IMR-90 (cell line): ENCODE measurements at regions not wholly inside any gene's neighbourhood (a gene's known extent, or its start where the extent isn't known, plus 50 kb on each side); places are given as distances from the start of the nearest gene placed in this dataset.

Source experiments
- ATAC-seq: fragments of 200-7000 bp; cut with Tn5 transposase; 2 replicates; pipeline ENCODE4 v1.9.1; 2020; ENCODE audit warnings: low read depth, mild to moderate bottlenecking, moderate library complexity
- BruUV-seq: library from RNA; stranded (reverse); fragments of 400-500 nt; replicated peaks from 2 replicates; lab custom pipeline; 2021; lab: Mats Ljungman, UMichigan
- CTCF ChIA-PET: fragments of 300-600 bp; formaldehyde crosslinking; extraction: SDS; loops from one replicate; lab custom pipeline; 2021; ENCODE audit warnings: antibody characterized with exemption; lab: Yijun Ruan, JAX
- POLR2A ChIA-PET: fragments of 300-600 bp; sonication (Branson Sonifier 250); formaldehyde crosslinking; loops from one replicate; lab custom pipeline; 2022; ENCODE audit warnings: antibody characterized with exemption; ENCODE audit not compliant: unreplicated experiment; lab: Charles Lee
- DNase-seq: peaks from one replicate; pipeline ENCODE4 v3.0.0; 2013
- H2AFZ ChIP-seq: replicated peaks from 2 replicates; pipeline ENCODE3; 2013; ENCODE audit warnings: low read length, mild to moderate bottlenecking; ENCODE audit not compliant: poor library complexity
- H2AK5ac ChIP-seq: 2 replicates; pipeline ENCODE4 v1.6.1; 2013; ENCODE audit warnings: low read depth, low read length, inconsistent platforms
- H2AK9ac ChIP-seq: replicated peaks from 2 replicates; pipeline ENCODE3; 2013; ENCODE audit warnings: mild to moderate bottlenecking, low read depth, low read length, moderate library complexity; ENCODE audit not compliant: poor library complexity
- H2BK120ac ChIP-seq: 2 replicates; pipeline ENCODE4 v1.6.1; 2013; ENCODE audit warnings: low read depth, low read length, inconsistent platforms
- H2BK15ac ChIP-seq: 3 replicates; pipeline ENCODE4 v1.6.1; 2013; ENCODE audit warnings: low read depth, low read length, inconsistent platforms
- H2BK20ac ChIP-seq: 2 replicates; pipeline ENCODE4 v1.6.1; 2013; ENCODE audit warnings: low read depth, mild to moderate bottlenecking, inconsistent platforms, low read length, moderate library complexity
- H2BK5ac ChIP-seq: 2 replicates; pipeline ENCODE4 v1.6.1; 2013; ENCODE audit warnings: mild to moderate bottlenecking, low read depth, low read length, inconsistent platforms; ENCODE audit not compliant: poor library complexity, severe bottlenecking
- H3K14ac ChIP-seq: replicated peaks from 2 replicates; pipeline ENCODE4 v1.6.1; 2013; ENCODE audit warnings: low read depth, low read length, inconsistent platforms
- H3K18ac ChIP-seq: 2 replicates; pipeline ENCODE4 v1.6.1; 2013; ENCODE audit warnings: low read depth, low read length, control low read depth
- H3K23ac ChIP-seq: 2 replicates; pipeline ENCODE4 v1.6.1; 2013; ENCODE audit warnings: low read depth, low read length, inconsistent platforms
- H3K27ac ChIP-seq: 2 replicates; pipeline ENCODE4 v1.5.1; 2013; ENCODE audit warnings: mild to moderate bottlenecking, control low read depth, low read length; ENCODE audit not compliant: insufficient read depth
- H3K27me3 ChIP-seq: 2 replicates; pipeline ENCODE4 v1.6.1; 2013; ENCODE audit warnings: low read length; ENCODE audit not compliant: control insufficient read depth, insufficient read depth
- H3K36me3 ChIP-seq: 2 replicates; pipeline ENCODE4 v1.6.1; 2013; ENCODE audit warnings: low read length, mixed read lengths; ENCODE audit not compliant: control insufficient read depth, insufficient read depth
- H3K4ac ChIP-seq: 2 replicates; pipeline ENCODE4 v1.6.1; 2013; ENCODE audit warnings: low read depth, low read length, inconsistent platforms
- H3K4me1 ChIP-seq: 2 replicates; pipeline ENCODE4 v1.6.1; 2013; ENCODE audit warnings: low read length, mixed read lengths; ENCODE audit not compliant: control insufficient read depth, insufficient read depth
- H3K4me2 ChIP-seq: 2 replicates; pipeline ENCODE4 v1.6.1; 2013; ENCODE audit warnings: low read depth, mild to moderate bottlenecking, control low read depth, low read length, moderate library complexity
- H3K4me3 ChIP-seq: 2 replicates; pipeline ENCODE4 v1.5.1; 2013; ENCODE audit warnings: low read depth, mild to moderate bottlenecking, control low read depth, low read length, moderate library complexity; ENCODE audit not compliant: insufficient read depth
- H3K56ac ChIP-seq: 2 replicates; pipeline ENCODE4 v1.6.1; 2013; ENCODE audit warnings: low read length, inconsistent platforms; ENCODE audit not compliant: insufficient read depth; ENCODE audit errors: extremely low read depth
- H3K79me1 ChIP-seq, 2 experiments: 2 replicates each; pipeline ENCODE4 v1.6.1; 2013; ENCODE audit warnings: low read length in 2 of 2, inconsistent platforms in 1 of 2, low read depth in 1 of 2
- H3K9ac ChIP-seq: 2 replicates; pipeline ENCODE4 v1.6.1; 2013; ENCODE audit warnings: low read depth, low read length, control low read depth
- H3K9me1 ChIP-seq: 2 replicates; pipeline ENCODE4 v1.6.1; 2013; ENCODE audit warnings: low read length, inconsistent platforms; ENCODE audit not compliant: insufficient read depth
- H3K9me3 ChIP-seq: 2 replicates; pipeline ENCODE4 v1.6.1; 2013; ENCODE audit warnings: low read length; ENCODE audit not compliant: control insufficient read depth, insufficient read depth
- H4K20me1 ChIP-seq: 2 replicates; pipeline ENCODE4 v1.6.1; 2013; ENCODE audit warnings: low read length, inconsistent platforms; ENCODE audit not compliant: insufficient read depth
- H4K5ac ChIP-seq: 2 replicates; pipeline ENCODE4 v1.6.1; 2013; ENCODE audit warnings: mild to moderate bottlenecking, low read depth, low read length, control low read depth
- H4K8ac ChIP-seq, 2 experiments: 2 replicates each; pipeline ENCODE4 v1.6.1; 2013; ENCODE audit warnings: low read depth in 2 of 2, low read length in 2 of 2, control low read depth in 1 of 2, inconsistent platforms in 1 of 2
- H4K91ac ChIP-seq: 2 replicates; pipeline ENCODE4 v1.6.1; 2013; ENCODE audit warnings: low read depth, low read length, inconsistent platforms; ENCODE audit not compliant: insufficient read depth
- BHLHE40 ChIP-seq: fragments of 150-350 bp; IDR thresholded peaks from 2 replicates; pipeline ENCODE4 v1.6.1; 2016; ENCODE audit warnings: mild to moderate bottlenecking, low read depth, low read length
- CHD1 ChIP-seq: IDR thresholded peaks from 2 replicates; pipeline ENCODE4 v1.6.1; 2012; ENCODE audit warnings: low read depth, low read length, improper control_type of control experiment
- CTCF ChIP-seq: conservative IDR thresholded peaks from 2 replicates; pipeline ENCODE4 v1.5.1; 2012; ENCODE audit warnings: mild to moderate bottlenecking, low read depth, low read length, improper control_type of control experiment
- MAFK ChIP-seq: IDR thresholded peaks from 2 replicates; pipeline ENCODE4 v1.6.1; 2012; ENCODE audit warnings: low read depth, low read length, improper control_type of control experiment
- MAZ ChIP-seq: IDR thresholded peaks from 2 replicates; pipeline ENCODE4 v1.6.1; 2012; ENCODE audit warnings: low read depth, mild to moderate bottlenecking, low read length, improper control_type of control experiment, moderate library complexity, borderline replicate concordance
- NFE2L2 ChIP-seq: fragments of 150-350 bp; IDR thresholded peaks from 2 replicates; pipeline ENCODE4 v1.6.1; 2016; ENCODE audit warnings: low read depth, mild to moderate bottlenecking, low read length
- POLR2A ChIP-seq: IDR thresholded peaks from 2 replicates; pipeline ENCODE4 v1.6.1; 2012; ENCODE audit warnings: mild to moderate bottlenecking, low read depth, low read length
- RAD21 ChIP-seq: IDR thresholded peaks from 2 replicates; pipeline ENCODE4 v1.6.1; 2012; ENCODE audit warnings: low read length, improper control_type of control experiment
- SMC3 ChIP-seq: fragments of 150-350 bp; IDR thresholded peaks from 2 replicates; pipeline ENCODE4 v1.6.1; 2016; ENCODE audit warnings: low read depth, mild to moderate bottlenecking, antibody characterized with exemption, low read length, moderate library complexity
- WGBS, 2 experiments: methylation state at CpG; one replicate each; pipeline versions ENCODE4 v1.1.5 to v1.1.7; 2013; ENCODE audit warnings: missing lambda C conversion rate in 2 of 2; ENCODE audit not compliant: insufficient read length in 1 of 2; ENCODE audit errors: extremely low coverage in 2 of 2; 5-methylcytosine and 5-hydroxymethylcytosine counted together
- dilution Hi-C: fragments of 300-500 bp; cut with HindIII; formaldehyde crosslinking; loops from one replicate; pipeline ENCODE4 v1.14.3; 2018; ENCODE audit warnings: low sequenced_read_pairs; ENCODE audit not compliant: unreplicated experiment
- in situ Hi-C: fragments of 300-500 bp; cut with MboI; formaldehyde crosslinking; loops from 3 replicates; pipeline ENCODE4 v1.14.3; 2019; ENCODE audit warnings: low sequenced_read_pairs, inconsistent platforms, mixed read lengths
- intact Hi-C: fragments of 100-400 bp; cut with micrococcal nuclease; formaldehyde crosslinking; loops from 2 replicates; pipeline ENCODE4 v1.10.0; 2022
- TF ChIP-seq, protein P1 (sequence below): fragments of 150-350 bp; IDR thresholded peaks from 2 replicates; pipeline ENCODE4 v1.6.1; 2017; ENCODE audit warnings: mild to moderate bottlenecking, antibody characterized with exemption, low read length, low read depth
- TF ChIP-seq, protein P2 (sequence below): fragments of 150-350 bp; IDR thresholded peaks from 2 replicates; pipeline ENCODE4 v1.6.1; 2016; ENCODE audit warnings: low read depth, mild to moderate bottlenecking, low read length, moderate library complexity, borderline replicate concordance

- no peaks in the 10 kb centered on the region for H3K36me3 ChIP-seq
- no peaks in the 10 kb centered on the region for H3K27me3 ChIP-seq
- H3K27ac ChIP-seq: no peak overlapping the region
- H3K4ac ChIP-seq: no peak overlapping the region
- WGBS, 2 experiments: 60% methylated on average over 1 of the region's 9 CpGs; no CpG with 5 or more reads in 1 of the 2 experiments
- no peak overlapping the region for H3K23ac ChIP-seq
- H2BK20ac ChIP-seq: no peak overlapping the region
- H3K9ac ChIP-seq: no peak overlapping the region
- intact Hi-C loops: no loop called here
- H2AFZ ChIP-seq: no peak overlapping the region
- ChIA-PET CTCF (no interaction called here), POLR2A (no interaction called here)
- no peaks in the 10 kb centered on the region for H4K20me1 ChIP-seq
- no peaks in the 10 kb centered on the region for H3K4me1 ChIP-seq
- no peak overlapping the region for H2AK5ac ChIP-seq
- ATAC-seq (no peak), DNase-seq (no peak)
- H4K5ac ChIP-seq: no peak overlapping the region
- dilution Hi-C loops: no loop called here
- H3K9me3 ChIP-seq: peaks cover 6% of the 10 kb centered on the region
- no peak overlapping the region for H3K56ac ChIP-seq
- no peak overlapping the region for H3K4me2 ChIP-seq
- no peak overlapping the region for H3K18ac ChIP-seq
- TF ChIP-seq, protein P1, sequence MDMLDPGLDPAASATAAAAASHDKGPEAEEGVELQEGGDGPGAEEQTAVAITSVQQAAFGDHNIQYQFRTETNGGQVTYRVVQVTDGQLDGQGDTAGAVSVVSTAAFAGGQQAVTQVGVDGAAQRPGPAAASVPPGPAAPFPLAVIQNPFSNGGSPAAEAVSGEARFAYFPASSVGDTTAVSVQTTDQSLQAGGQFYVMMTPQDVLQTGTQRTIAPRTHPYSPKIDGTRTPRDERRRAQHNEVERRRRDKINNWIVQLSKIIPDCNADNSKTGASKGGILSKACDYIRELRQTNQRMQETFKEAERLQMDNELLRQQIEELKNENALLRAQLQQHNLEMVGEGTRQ: no peak
- TF ChIP-seq SMC3 (no peak), POLR2A (no peak), RAD21 (no peak), BHLHE40 (no peak), MAFK (no peak), CHD1 (no peak), NFE2L2 (no peak), CTCF (no peak), MAZ (no peak)
- TF ChIP-seq, protein P2, sequence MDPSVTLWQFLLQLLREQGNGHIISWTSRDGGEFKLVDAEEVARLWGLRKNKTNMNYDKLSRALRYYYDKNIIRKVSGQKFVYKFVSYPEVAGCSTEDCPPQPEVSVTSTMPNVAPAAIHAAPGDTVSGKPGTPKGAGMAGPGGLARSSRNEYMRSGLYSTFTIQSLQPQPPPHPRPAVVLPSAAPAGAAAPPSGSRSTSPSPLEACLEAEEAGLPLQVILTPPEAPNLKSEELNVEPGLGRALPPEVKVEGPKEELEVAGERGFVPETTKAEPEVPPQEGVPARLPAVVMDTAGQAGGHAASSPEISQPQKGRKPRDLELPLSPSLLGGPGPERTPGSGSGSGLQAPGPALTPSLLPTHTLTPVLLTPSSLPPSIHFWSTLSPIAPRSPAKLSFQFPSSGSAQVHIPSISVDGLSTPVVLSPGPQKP: no peak
- H2BK120ac ChIP-seq: no peak overlapping the region
- H3K4me3 ChIP-seq: no peak overlapping the region
- H3K9me1 ChIP-seq: no peaks in the 10 kb centered on the region
- no peak overlapping the region for H2BK15ac ChIP-seq
- no peak overlapping the region for H2BK5ac ChIP-seq
- H2AK9ac ChIP-seq: no peak overlapping the region
- H3K14ac ChIP-seq: no peak overlapping the region
- H4K91ac ChIP-seq: no peak overlapping the region
- no peak overlapping the region for H4K8ac ChIP-seq
- in situ Hi-C loops: no loop called here
- H3K79me1 ChIP-seq: no peaks in the 10 kb centered on the region
- BruUV-seq: no TSS peak
These were observed 237.9 kb downstream of the NSG2 start for GRCh38 chr5:174283211-174284005.
